Smooth muscle cell (in vitro differentiated cells): ENCODE measurements at regions not wholly inside any gene's neighbourhood (a gene's known extent, or its start where the extent isn't known, plus 50 kb on each side); places are given as distances from the start of the nearest gene placed in this dataset.
"Not testable (repeated sequence)": the region's sequence is repeated elsewhere in the genome, so short reads cannot be mapped to it uniquely, and the experiment has no call there.

Experiments used
- DNase-seq: peaks from one replicate; lab custom pipeline; 2025; ENCODE audit not compliant: unreplicated experiment; lab: John Stamatoyannopoulos, UW
- H2AFZ ChIP-seq: fragments of 200-600 bp; sonication (generic); 2 replicates; pipeline ENCODE4 v1.6.0; 2016; ENCODE audit warnings: antibody characterized with exemption, low read depth, mild to moderate bottlenecking
- H3F3A ChIP-seq: fragments of 200-600 bp; sonication (generic); 2 replicates; pipeline ENCODE4 v1.6.0; 2017; ENCODE audit warnings: antibody characterized with exemption, low read depth
- H3K27ac ChIP-seq: fragments of 200-600 bp; sonication (generic); 2 replicates; pipeline ENCODE4 v1.5.1; 2016; ENCODE audit warnings: low read depth, mild to moderate bottlenecking
- H3K27me3 ChIP-seq: fragments of 200-600 bp; sonication (generic); 2 replicates; pipeline ENCODE4 v1.6.1; 2016; ENCODE audit warnings: low read depth, mild to moderate bottlenecking
- H3K36me3 ChIP-seq: fragments of 200-600 bp; sonication (generic); 2 replicates; pipeline ENCODE4 v1.5.1; 2016; ENCODE audit warnings: low read depth
- H3K4me1 ChIP-seq: fragments of 200-600 bp; sonication (generic); 2 replicates; pipeline ENCODE4 v1.5.1; 2016; ENCODE audit warnings: low read depth
- H3K4me2 ChIP-seq: fragments of 200-600 bp; sonication (generic); 2 replicates; pipeline ENCODE4 v1.6.0; 2016; ENCODE audit warnings: mild to moderate bottlenecking
- H3K4me3 ChIP-seq: fragments of 200-600 bp; sonication (generic); 2 replicates; pipeline ENCODE4 v1.5.1; 2016; ENCODE audit warnings: mild to moderate bottlenecking
- H3K79me2 ChIP-seq: fragments of 200-600 bp; sonication (generic); 2 replicates; pipeline ENCODE4 v1.6.0; 2016; ENCODE audit warnings: low read depth, mild to moderate bottlenecking
- H3K9ac ChIP-seq: fragments of 200-600 bp; sonication (generic); 2 replicates; pipeline ENCODE4 v1.6.0; 2016; ENCODE audit warnings: low read depth
- H3K9me3 ChIP-seq: fragments of 200-600 bp; sonication (generic); replicated peaks from 2 replicates; pipeline ENCODE4 v1.5.1; 2016; ENCODE audit warnings: low read depth
- H4K20me1 ChIP-seq: fragments of 200-600 bp; sonication (generic); 2 replicates; pipeline ENCODE4 v1.6.0; 2016; ENCODE audit warnings: low read depth
- CTCF ChIP-seq: fragments of 200-600 bp; sonication (generic); IDR thresholded peaks from 2 replicates; pipeline ENCODE4 v1.5.1; 2017; ENCODE audit warnings: borderline replicate concordance, mild to moderate bottlenecking, antibody characterized with exemption; ENCODE audit not compliant: insufficient read depth, poor library complexity, severe bottlenecking
- WGBS: methylation state at CpG from one replicate; pipeline ENCODE4 v1.1.7; 2016; ENCODE audit warnings: low lambda C conversion rate; 5-methylcytosine and 5-hydroxymethylcytosine counted together

- TF ChIP-seq CTCF, result no peak
- WGBS, result 70% methylated on average over 5 of the region's 5 CpGs
Observed at GRCh38 chr12:31817120-31817519, 88.3 kb upstream of the AMN1 start.

GRCh38 chr12:31815096-31815495 lies 86.3 kb upstream of the AMN1 start:
- DNase-seq, result no peak
- H3K9ac ChIP-seq, result no peak overlapping the region
- no peaks in the 10 kb centered on the region for H3K4me1 ChIP-seq
- no peak overlapping the region for H3K4me2 ChIP-seq
- no peak for TF ChIP-seq CTCF
- no peak overlapping the region for H2AFZ ChIP-seq
- no peaks in the 10 kb centered on the region for H3K79me2 ChIP-seq
- H3K4me3 ChIP-seq, result no peak overlapping the region
- no peak overlapping the region for H3K27ac ChIP-seq
- H3K27me3 ChIP-seq, result no peaks in the 10 kb centered on the region
- H3F3A ChIP-seq, result no peaks in the 10 kb centered on the region
- no peaks in the 10 kb centered on the region for H3K36me3 ChIP-seq
- WGBS, result 71% methylated on average over 1 of the region's 1 CpG
- no peaks in the 10 kb centered on the region for H3K9me3 ChIP-seq
- no peaks in the 10 kb centered on the region for H4K20me1 ChIP-seq

More at GRCh38 chr12:31817120-31817519, 88.3 kb upstream of the AMN1 start:
- Histone ChIP-seq H2AFZ (no peak overlapping the region), H3K79me2 (no peaks in the 10 kb centered on the region), H3K4me1 (no peaks in the 10 kb centered on the region), H4K20me1 (no peaks in the 10 kb centered on the region), H3K9me3 (no peaks in the 10 kb centered on the region), H3K4me3 (no peak overlapping the region), H3K27me3 (no peaks in the 10 kb centered on the region), H3F3A (no peaks in the 10 kb centered on the region), H3K27ac (no peak overlapping the region), H3K4me2 (no peak overlapping the region), H3K36me3 (no peaks in the 10 kb centered on the region), H3K9ac (no peak overlapping the region)
- no peak for DNase-seq

GRCh38 chr12:31813305-31813704 lies 84.5 kb upstream of the AMN1 start:
- Histone ChIP-seq H3F3A (no peaks in the 10 kb centered on the region), H3K27me3 (no peaks in the 10 kb centered on the region), H3K4me1 (no peaks in the 10 kb centered on the region), H3K27ac (no peak overlapping the region), H3K36me3 (no peaks in the 10 kb centered on the region), H3K79me2 (no peaks in the 10 kb centered on the region), H3K9ac (no peak overlapping the region), H4K20me1 (no peaks in the 10 kb centered on the region), H3K4me2 (no peak overlapping the region), H3K4me3 (no peak overlapping the region), H2AFZ (no peak overlapping the region), H3K9me3 (no peaks in the 10 kb centered on the region)
- WGBS, result 60% methylated on average over 1 of the region's 1 CpG
- DNase-seq, result no peak
- TF ChIP-seq CTCF, result no peak

GRCh38 chr12:31807773-31808097 lies 78.9 kb upstream of the AMN1 start:
- no peak overlapping the region for H3K4me3 ChIP-seq
- WGBS, result 100% methylated on average over 1 of the region's 1 CpG
- no peaks in the 10 kb centered on the region for H3K4me1 ChIP-seq
- no peaks in the 10 kb centered on the region for H4K20me1 ChIP-seq
- H3K27ac ChIP-seq, result no peak overlapping the region
- no peak overlapping the region for H3K9ac ChIP-seq
- no peak for DNase-seq
- no peak overlapping the region for H3K4me2 ChIP-seq
- H3K36me3 ChIP-seq, result no peaks in the 10 kb centered on the region
- H3F3A ChIP-seq, result no peaks in the 10 kb centered on the region
- no peaks in the 10 kb centered on the region for H3K27me3 ChIP-seq
- H3K9me3 ChIP-seq, result no peaks in the 10 kb centered on the region
- no peaks in the 10 kb centered on the region for H3K79me2 ChIP-seq
- no peak overlapping the region for H2AFZ ChIP-seq
- no peak for TF ChIP-seq CTCF

- H3K79me2 ChIP-seq, result not testable (repeated sequence)
- 84% methylated on average over 12 of the region's 12 CpGs for WGBS
Observed at GRCh38 chr12:31807081-31807772, 78.4 kb upstream of the AMN1 start.

GRCh38 chr12:31805681-31806080 lies 76.9 kb upstream of the AMN1 start:
- 93% methylated on average over 15 of the region's 24 CpGs for WGBS
- H3K9ac ChIP-seq, H3K4me3 ChIP-seq, H2AFZ ChIP-seq, H3K4me1 ChIP-seq, H4K20me1 ChIP-seq, H3K9me3 ChIP-seq, H3K27me3 ChIP-seq, DNase-seq, H3K4me2 ChIP-seq, H3K36me3 ChIP-seq, H3K79me2 ChIP-seq, H3K27ac ChIP-seq, H3F3A ChIP-seq: not testable (repeated sequence)

More at GRCh38 chr12:31807081-31807772, 78.4 kb upstream of the AMN1 start:
- H3K9me3 ChIP-seq, H4K20me1 ChIP-seq, H3K36me3 ChIP-seq, H3K4me2 ChIP-seq, H3K9ac ChIP-seq, H3F3A ChIP-seq, DNase-seq, H2AFZ ChIP-seq, H3K4me1 ChIP-seq, H3K4me3 ChIP-seq, H3K27me3 ChIP-seq, H3K27ac ChIP-seq: not testable (repeated sequence)
